22Rv1 (cell line): ENCODE measurements at regions not wholly inside any gene's neighbourhood (a gene's known extent, or its start where the extent isn't known, plus 50 kb on each side); places are given as distances from the start of the nearest gene placed in this dataset.

ENCODE experiments used
- CTCF ChIP-seq: fragments of 450-650 bp; IDR thresholded peaks from 2 replicates; pipeline ENCODE4 v1.5.1; 2017; ENCODE audit warnings: mild to moderate bottlenecking
- ZFX ChIP-seq: fragments of 450-650 bp; IDR thresholded peaks from 2 replicates; pipeline ENCODE4 v1.6.1; 2017; ENCODE audit warnings: antibody characterized with exemption, borderline replicate concordance

DNA sequence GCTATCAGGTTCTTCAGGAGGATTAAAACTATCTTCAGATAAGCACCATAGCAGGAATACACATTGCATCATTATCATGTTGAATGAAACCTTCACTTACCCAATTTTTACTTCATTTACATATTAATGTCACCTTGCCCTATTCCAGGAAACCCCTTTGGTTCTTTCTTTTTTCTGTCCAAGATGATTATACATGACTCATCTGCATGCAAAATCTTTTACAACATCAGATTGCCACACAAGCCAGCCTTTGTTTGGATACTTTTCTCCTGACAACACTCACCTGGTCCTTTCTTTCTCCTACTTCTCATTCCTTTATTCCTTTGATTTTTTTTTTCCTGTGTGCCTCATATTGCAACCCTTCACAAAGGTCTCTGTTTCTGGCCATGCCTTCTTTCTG, 200.5 kb upstream of the POU3F2 start:
- TF ChIP-seq CTCF (no peak), ZFX (no peak)
